Psoas muscle (tissue), 7 donors: ENCODE measurements at regions not wholly inside any gene's neighbourhood (a gene's known extent, or its start where the extent isn't known, plus 50 kb on each side); places are given as distances from the start of the nearest gene placed in this dataset.

ENCODE experiments used
- ATAC-seq, 4 donors: fragments of 200-7000 bp; cut with Tn5 transposase; one replicate each; pipeline ENCODE4 v1.9.1; 2020; ENCODE audit warnings: moderate library complexity in 3 of 4, mild to moderate bottlenecking in 2 of 4
- DNase-seq, 2 donors: peaks; one replicate each; pipeline ENCODE4 v3.0.0-alpha.2; 2020
- H3K27ac ChIP-seq: fragments of 200-600 bp; one replicate; pipeline ENCODE4 v1.8.0; 2022
- H3K27me3 ChIP-seq, 3 donors: fragments of 200-600 bp in 1 of 3; one replicate each; pipeline versions ENCODE4 v1.6.1 to v1.8.0; 2013 to 2022; ENCODE audit warnings: low read length in 2 of 3, mild to moderate bottlenecking in 2 of 3, moderate library complexity in 1 of 3; ENCODE audit not compliant: insufficient read depth in 3 of 3
- H3K36me3 ChIP-seq, 2 donors: fragments of 200-600 bp in 1 of 2; one replicate each; pipeline versions ENCODE4 v1.6.1 to v1.8.0; 2013 to 2022; ENCODE audit warnings: low read depth in 1 of 2, mild to moderate bottlenecking in 1 of 2, moderate library complexity in 1 of 2; ENCODE audit not compliant: insufficient read depth in 1 of 2
- H3K4me1 ChIP-seq: fragments of 200-600 bp; one replicate; pipeline ENCODE4 v1.8.0; 2022
- H3K4me3 ChIP-seq: fragments of 200-600 bp; one replicate; pipeline ENCODE4 v1.8.0; 2022; ENCODE audit warnings: mild to moderate bottlenecking
- H3K9me3 ChIP-seq: fragments of 200-600 bp; one replicate; pipeline ENCODE4 v1.8.0; 2022
- CTCF ChIP-seq: fragments of 200-600 bp; IDR thresholded peaks from one replicate; pipeline ENCODE4 v1.8.0; 2022; ENCODE audit warnings: antibody characterized with exemption
- WGBS, 3 donors: extraction: QIAGEN DNeasy Blood & Tissue Kit; methylation state at CpG; one replicate each; pipeline versions ENCODE4 v1.1.6 to v1.1.7; 2013; 5-methylcytosine and 5-hydroxymethylcytosine counted together
- intact Hi-C, 2 donors: fragments of 100-400 bp; cut with DNase I; formaldehyde crosslinking; loops; one replicate each; pipeline versions ENCODE4 v1.11.0 to v1.14.2; 2022
- donor health status: healthy with polysubstance abuse.
- donor health status: DM: no; HTN: no; CAD: no; lungs with moderate emphysema.
- donor health status: Bipolar disorder and iron deficiency.
- donor health status: healthy.
- donor health status: DM: yes; HTN: yes; CAD: no.
- donor health status: DM: no; HTN: no; CAD: no.
- donor health status: DM: yes; HTN: yes; CAD: no.

GRCh38 chr7:91550931-91551330 is 286.7 kb downstream of the FZD1 start:
- no peak for TF ChIP-seq CTCF
- H3K9me3 ChIP-seq = no peaks in the 10 kb centered on the region
- intact Hi-C loops = no loop called here

GRCh38 chr7:91551377-91552175 is 287.3 kb downstream of the FZD1 start:
- H3K27me3 ChIP-seq = no peaks in the 10 kb centered on the region
- no peak for ATAC-seq
- TF ChIP-seq CTCF = no peak
- no peaks in the 10 kb centered on the region for H3K4me1 ChIP-seq
- no peak for DNase-seq
- no peaks in the 10 kb centered on the region for H3K36me3 ChIP-seq
- WGBS, 3 donors = 81 to 84% (median 82%) methylated on average over 5 of the region's 5 CpGs
- intact Hi-C loops = no loop called here
- no peaks in the 10 kb centered on the region for H3K9me3 ChIP-seq
- H3K27ac ChIP-seq = no peak overlapping the region
- no peak overlapping the region for H3K4me3 ChIP-seq

More at GRCh38 chr7:91550931-91551330, 286.7 kb downstream of the FZD1 start:
- Histone ChIP-seq H3K27ac (no peak overlapping the region), H3K4me3 (no peak overlapping the region), H3K36me3 (no peaks in the 10 kb centered on the region), H3K27me3 (no peaks in the 10 kb centered on the region), H3K4me1 (no peaks in the 10 kb centered on the region)
- DNase-seq = no peak
- ATAC-seq = no peak
- WGBS, 3 donors = 25 to 43% (median 30%) methylated on average over 1 of the region's 1 CpG

GRCh38 chr7:91553410-91553895 is 289.2 kb downstream of the FZD1 start:
- intact Hi-C loops = no loop called here
- no peaks in the 10 kb centered on the region for H3K27me3 ChIP-seq

GRCh38 chr7:91554883-91555282 is 290.6 kb downstream of the FZD1 start:
- WGBS, 3 donors = 58 to 65% (median 60%) methylated on average over 6 of the region's 6 CpGs
- ATAC-seq = no peak
- Histone ChIP-seq H3K27ac (no peak overlapping the region), H3K36me3 (no peaks in the 10 kb centered on the region), H3K27me3 (no peaks in the 10 kb centered on the region), H3K4me3 (no peak overlapping the region), H3K4me1 (no peaks in the 10 kb centered on the region), H3K9me3 (no peaks in the 10 kb centered on the region)
- intact Hi-C loops = no loop called here
- no peak for DNase-seq
- TF ChIP-seq CTCF = no peak

More at GRCh38 chr7:91553410-91553895, 289.2 kb downstream of the FZD1 start:
- Histone ChIP-seq H3K4me3 (no peak overlapping the region), H3K27ac (no peak overlapping the region), H3K36me3 (no peaks in the 10 kb centered on the region), H3K9me3 (no peaks in the 10 kb centered on the region), H3K4me1 (no peaks in the 10 kb centered on the region)
- no peak for ATAC-seq
- no peak for TF ChIP-seq CTCF
- 85 to 89% (median 88%) methylated on average over 3 of the region's 3 CpGs for WGBS, 3 donors
- DNase-seq = no peak
